ENCODE measurements at regions not wholly inside any gene's neighbourhood (a gene's known extent, or its start where the extent isn't known, plus 50 kb on each side); places are given as distances from the start of the nearest gene placed in this dataset.

- TF ChIP-seq POLR2A (IDR thresholded peaks at IDR 0.05; ENCODE audit: extremely low read depth, insufficient read length) (no peak), CTCF (IDR thresholded peaks at IDR 0.05; ENCODE audit: low read depth, low read length) (no peak), MAX (IDR thresholded peaks at IDR 0.05; ENCODE audit: low read depth, low read length) (no peak), MYC (IDR thresholded peaks at IDR 0.05; ENCODE audit: low read depth, low read length) (no peak)
Observed at GRCh38 chr6:126786262-126786661, 332.2 kb upstream of the RSPO3 start.

Measured in NB4 (cell line).